ENCODE measurements at regions not wholly inside any gene's neighbourhood (a gene's known extent, or its start where the extent isn't known, plus 50 kb on each side); places are given as distances from the start of the nearest gene placed in this dataset.

- TF ChIP-seq RAD21 (IDR thresholded peaks at IDR 0.05; ENCODE audit: low read depth) = no peak
- TF ChIP-seq FOXM1 (IDR thresholded peaks at IDR 0.05; ENCODE audit: borderline replicate concordance, low read depth) = no peak
- no peak for TF ChIP-seq MAX (IDR thresholded peaks at IDR 0.05)
- no peak for TF ChIP-seq TAF1 (IDR thresholded peaks at IDR 0.05; ENCODE audit: low read depth)
- TF ChIP-seq EGR1 (IDR thresholded peaks at IDR 0.05) = no peak
- no peak for TF ChIP-seq EP300 (IDR thresholded peaks at IDR 0.05; ENCODE audit: borderline replicate concordance)
- no peak for TF ChIP-seq REST (IDR thresholded peaks at IDR 0.05; ENCODE audit: low read depth)
Observed at GRCh38 chr5:104937598-104937997, 1375.0 kb upstream of the NUDT12 start.
